ENCODE measurements at regions not wholly inside any gene's neighbourhood (a gene's known extent, or its start where the extent isn't known, plus 50 kb on each side); places are given as distances from the start of the nearest gene placed in this dataset.

GRCh38 chr9:115422932-115423440 is 305.0 kb upstream of the TNC start:
- TF ChIP-seq, protein P1, sequence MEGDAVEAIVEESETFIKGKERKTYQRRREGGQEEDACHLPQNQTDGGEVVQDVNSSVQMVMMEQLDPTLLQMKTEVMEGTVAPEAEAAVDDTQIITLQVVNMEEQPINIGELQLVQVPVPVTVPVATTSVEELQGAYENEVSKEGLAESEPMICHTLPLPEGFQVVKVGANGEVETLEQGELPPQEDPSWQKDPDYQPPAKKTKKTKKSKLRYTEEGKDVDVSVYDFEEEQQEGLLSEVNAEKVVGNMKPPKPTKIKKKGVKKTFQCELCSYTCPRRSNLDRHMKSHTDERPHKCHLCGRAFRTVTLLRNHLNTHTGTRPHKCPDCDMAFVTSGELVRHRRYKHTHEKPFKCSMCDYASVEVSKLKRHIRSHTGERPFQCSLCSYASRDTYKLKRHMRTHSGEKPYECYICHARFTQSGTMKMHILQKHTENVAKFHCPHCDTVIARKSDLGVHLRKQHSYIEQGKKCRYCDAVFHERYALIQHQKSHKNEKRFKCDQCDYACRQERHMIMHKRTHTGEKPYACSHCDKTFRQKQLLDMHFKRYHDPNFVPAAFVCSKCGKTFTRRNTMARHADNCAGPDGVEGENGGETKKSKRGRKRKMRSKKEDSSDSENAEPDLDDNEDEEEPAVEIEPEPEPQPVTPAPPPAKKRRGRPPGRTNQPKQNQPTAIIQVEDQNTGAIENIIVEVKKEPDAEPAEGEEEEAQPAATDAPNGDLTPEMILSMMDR (IDR thresholded peaks at IDR 0.05): no peak
- TF ChIP-seq POLR2AphosphoS5 (IDR thresholded peaks at IDR 0.05): no peak
- no peak for TF ChIP-seq POLR2A (IDR thresholded peaks at IDR 0.05)
